HG03097 (cell line): ENCODE measurements at regions not wholly inside any gene's neighbourhood (a gene's known extent, or its start where the extent isn't known, plus 50 kb on each side); places are given as distances from the start of the nearest gene placed in this dataset.
"Not testable (repeated sequence)": the region's sequence is repeated elsewhere in the genome, so short reads cannot be mapped to it uniquely, and the experiment has no call there.

ENCODE experiments used
- ATAC-seq: cut with Tn5 transposase; IDR thresholded peaks from one replicate; pipeline ENCODE4 v1.9.1; 2021; ENCODE audit not compliant: unreplicated experiment, low FRiP score

DNA sequence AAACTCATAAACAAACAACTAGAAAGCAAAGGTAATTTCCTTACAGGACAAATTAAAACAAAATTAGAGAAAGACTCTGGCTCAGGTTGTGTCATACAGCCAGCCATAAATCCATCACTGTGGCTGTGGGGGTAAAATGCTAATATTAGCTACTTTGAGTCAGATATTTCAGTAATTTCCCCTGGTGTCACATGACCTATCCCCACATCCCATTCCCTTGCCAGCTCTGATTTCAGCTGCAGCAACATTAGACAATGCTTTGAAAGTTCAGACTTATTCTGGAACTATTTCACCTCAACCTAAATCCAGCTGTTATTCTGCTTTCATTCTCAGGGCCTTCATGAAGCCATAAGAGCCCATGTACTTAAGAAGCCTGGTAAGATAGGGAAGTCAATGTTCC is 55.3 kb downstream of the RPL10L start:
- ATAC-seq, result no peak

GRCh38 chr14:46582826-46583225 is 68.8 kb downstream of the RPL10L start:
- ATAC-seq, result no peak

DNA sequence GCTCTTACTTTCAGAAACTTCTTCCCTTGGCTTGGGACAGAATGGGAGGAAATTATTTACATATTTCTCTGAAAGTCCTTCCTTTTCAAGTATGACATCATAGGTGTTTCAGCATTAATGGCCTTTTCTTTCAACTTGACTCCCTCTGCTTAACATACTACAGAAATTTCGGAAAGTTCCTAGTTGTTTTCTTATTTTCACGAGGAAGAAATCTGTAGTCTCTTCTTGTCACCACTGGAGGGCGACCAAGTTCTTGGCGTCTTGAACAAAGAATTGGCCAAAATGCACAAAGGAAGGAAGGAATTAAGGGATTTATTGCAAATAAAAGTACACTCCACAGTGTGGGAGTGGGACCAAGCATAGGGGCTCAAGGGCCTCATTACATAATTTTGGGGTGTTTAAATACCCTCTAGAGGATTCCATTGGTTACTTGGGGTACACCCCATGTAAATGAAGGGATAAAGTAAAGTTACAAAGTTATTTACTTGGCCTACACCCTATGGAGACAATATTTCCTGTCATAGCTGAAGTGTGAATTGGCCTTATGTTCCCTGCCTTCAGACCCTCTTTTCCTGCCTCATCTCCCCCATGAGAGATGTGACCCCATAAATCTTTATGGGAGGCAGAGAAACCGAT is 70.4 kb downstream of the RPL10L start:
- no peak for ATAC-seq

- ATAC-seq, result no peak
These were observed 76.6 kb downstream of the RPL10L start for GRCh38 chr14:46574978-46575375.

GRCh38 chr14:46574221-46574977 is 77.2 kb downstream of the RPL10L start:
- no peak for ATAC-seq

DNA sequence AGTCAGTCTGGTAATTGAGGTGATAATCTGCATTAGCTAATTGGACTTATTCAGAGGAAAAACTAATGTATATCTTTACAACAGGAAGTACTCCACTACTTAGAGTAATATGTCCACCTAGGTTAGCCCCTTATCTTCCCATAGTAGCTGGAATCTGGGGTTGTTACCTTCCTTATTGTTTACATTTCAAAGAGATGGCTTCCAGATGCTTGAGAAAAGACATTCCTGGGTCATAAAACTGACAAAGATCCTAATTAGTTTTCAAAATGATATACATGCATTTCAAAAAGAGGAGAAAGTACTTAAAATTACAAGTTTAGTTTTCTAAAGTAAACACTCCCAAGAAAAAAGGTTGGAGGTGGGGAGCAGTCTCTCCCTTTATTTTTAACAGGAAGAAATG is 78.1 kb downstream of the RPL10L start:
- no peak for ATAC-seq

- ATAC-seq, result no peak
These were observed 79.6 kb downstream of the RPL10L start for GRCh38 chr14:46571970-46572369.

GRCh38 chr14:46568161-46568560 is 83.4 kb downstream of the RPL10L start:
- not testable (repeated sequence) for ATAC-seq

- ATAC-seq, result no peak
These were observed 100.7 kb downstream of the RPL10L start for GRCh38 chr14:46550836-46551235.

- ATAC-seq, result no peak
These were observed 110.6 kb downstream of the RPL10L start for GRCh38 chr14:46540986-46541385.

DNA sequence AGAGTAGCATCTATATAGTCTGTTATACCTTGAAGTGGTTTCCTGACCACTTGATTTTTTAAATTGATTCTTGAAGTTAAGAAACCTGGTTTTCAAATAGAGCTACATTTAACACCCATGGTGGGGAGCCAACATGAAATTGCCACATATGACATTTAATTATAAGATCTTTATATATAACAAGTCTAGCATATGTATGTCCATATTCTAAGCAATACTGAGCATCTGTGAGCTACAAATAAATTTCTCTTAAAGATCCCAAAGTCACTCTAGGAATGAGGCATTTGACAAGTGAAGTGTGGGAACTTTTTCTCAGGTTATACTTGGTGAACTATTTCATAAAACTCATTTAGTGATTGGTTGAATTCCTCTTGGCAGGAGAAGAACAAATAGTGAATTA is 132.5 kb downstream of the RPL10L start:
- ATAC-seq, result no peak

DNA sequence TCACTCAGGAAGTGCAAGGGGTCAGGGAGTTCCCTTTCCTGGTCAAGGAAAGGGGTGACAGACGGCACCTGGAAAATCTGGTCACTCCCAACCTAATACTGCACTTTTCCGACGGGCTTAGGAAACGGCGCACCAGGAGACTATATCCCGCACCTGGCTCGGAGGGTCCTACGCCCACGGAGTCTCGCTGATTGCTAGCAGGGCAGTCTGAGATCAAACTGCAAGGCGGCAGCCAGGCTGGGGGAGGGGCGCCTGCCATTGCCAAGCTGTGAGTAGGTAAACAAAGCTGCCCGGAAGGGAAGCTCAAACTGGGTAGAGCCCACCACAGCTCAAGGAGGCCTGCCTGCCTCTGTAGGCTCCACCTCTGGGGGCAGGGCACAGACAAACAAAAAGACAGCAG is 142.8 kb downstream of the RPL10L start:
- not testable (repeated sequence) for ATAC-seq

- no peak for ATAC-seq
These were observed 152.1 kb downstream of the RPL10L start for GRCh38 chr14:46499521-46499920.

GRCh38 chr14:46496409-46496808 is 155.2 kb downstream of the RPL10L start:
- ATAC-seq, result no peak

GRCh38 chr14:46490238-46490685 is 161.3 kb downstream of the RPL10L start:
- peak; percentile 89 for ATAC-seq

- no peak for ATAC-seq
These were observed 163.2 kb downstream of the RPL10L start for GRCh38 chr14:46488374-46488773.

GRCh38 chr14:46487582-46488350 is 163.8 kb downstream of the RPL10L start:
- ATAC-seq, result no peak

- ATAC-seq, result no peak
These were observed 169.4 kb downstream of the RPL10L start for GRCh38 chr14:46482200-46482599.

GRCh38 chr14:46480817-46481216 is 170.8 kb downstream of the RPL10L start:
- ATAC-seq, result no peak

- no peak for ATAC-seq
These were observed 179.3 kb downstream of the RPL10L start for GRCh38 chr14:46472261-46472660.

DNA sequence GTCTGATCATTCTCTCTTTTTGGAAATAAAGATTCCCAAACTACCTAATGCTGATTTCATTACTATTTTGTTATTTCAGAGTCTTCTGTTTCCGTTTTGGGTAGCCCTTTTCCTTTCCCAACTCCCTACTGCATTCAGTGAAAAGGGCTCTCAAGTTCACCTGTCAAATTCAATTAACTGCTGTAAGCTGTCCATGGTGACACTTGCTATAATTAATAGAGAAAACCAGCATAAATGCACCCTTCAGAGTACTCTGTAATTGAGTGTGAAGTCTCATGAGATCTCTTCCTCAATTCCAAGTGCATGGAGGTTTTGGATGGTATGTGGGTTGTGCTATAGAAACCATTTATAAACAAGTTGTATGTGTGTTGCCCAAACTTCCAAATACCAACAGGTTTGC is 187.2 kb downstream of the RPL10L start:
- ATAC-seq, result no peak
